ENCODE measurements at regions not wholly inside any gene's neighbourhood (a gene's known extent, or its start where the extent isn't known, plus 50 kb on each side); places are given as distances from the start of the nearest gene placed in this dataset.

DNA sequence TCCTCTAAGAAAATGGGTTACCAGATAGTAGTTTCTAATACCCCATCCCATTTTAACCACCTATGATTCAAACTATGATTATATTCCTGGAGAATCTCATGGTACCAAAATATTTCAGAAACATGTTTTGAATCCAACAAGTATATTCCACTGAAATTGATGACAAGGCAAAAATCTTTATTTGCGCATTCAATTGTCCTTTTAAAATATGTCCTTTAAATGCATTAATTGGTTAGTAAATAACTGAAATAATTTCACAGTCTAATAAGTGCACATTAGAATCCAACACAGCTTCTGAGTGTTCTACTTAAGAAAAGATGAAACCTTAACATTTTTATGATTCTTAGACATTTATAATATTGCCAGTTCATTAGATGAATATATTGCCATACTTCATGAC is 356.6 kb downstream of the SETD4 start:
- TF ChIP-seq, protein P1, sequence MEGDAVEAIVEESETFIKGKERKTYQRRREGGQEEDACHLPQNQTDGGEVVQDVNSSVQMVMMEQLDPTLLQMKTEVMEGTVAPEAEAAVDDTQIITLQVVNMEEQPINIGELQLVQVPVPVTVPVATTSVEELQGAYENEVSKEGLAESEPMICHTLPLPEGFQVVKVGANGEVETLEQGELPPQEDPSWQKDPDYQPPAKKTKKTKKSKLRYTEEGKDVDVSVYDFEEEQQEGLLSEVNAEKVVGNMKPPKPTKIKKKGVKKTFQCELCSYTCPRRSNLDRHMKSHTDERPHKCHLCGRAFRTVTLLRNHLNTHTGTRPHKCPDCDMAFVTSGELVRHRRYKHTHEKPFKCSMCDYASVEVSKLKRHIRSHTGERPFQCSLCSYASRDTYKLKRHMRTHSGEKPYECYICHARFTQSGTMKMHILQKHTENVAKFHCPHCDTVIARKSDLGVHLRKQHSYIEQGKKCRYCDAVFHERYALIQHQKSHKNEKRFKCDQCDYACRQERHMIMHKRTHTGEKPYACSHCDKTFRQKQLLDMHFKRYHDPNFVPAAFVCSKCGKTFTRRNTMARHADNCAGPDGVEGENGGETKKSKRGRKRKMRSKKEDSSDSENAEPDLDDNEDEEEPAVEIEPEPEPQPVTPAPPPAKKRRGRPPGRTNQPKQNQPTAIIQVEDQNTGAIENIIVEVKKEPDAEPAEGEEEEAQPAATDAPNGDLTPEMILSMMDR (IDR thresholded peaks at IDR 0.05 in 4 of 5, conservative IDR thresholded peaks at IDR 0.05 in 1 of 5): no peak
- TF ChIP-seq POLR2A (IDR thresholded peaks at IDR 0.05): no peak
